B cell (primary cell): ENCODE measurements at regions not wholly inside any gene's neighbourhood (a gene's known extent, or its start where the extent isn't known, plus 50 kb on each side); places are given as distances from the start of the nearest gene placed in this dataset.

Experiments used
- CTCF ChIP-seq: fragments of 200-600 bp; IDR thresholded peaks from one replicate; pipeline ENCODE4 v1.8.0; 2022; ENCODE audit warnings: antibody characterized with exemption, mild to moderate bottlenecking
- EZH2 ChIP-seq: IDR thresholded peaks from 2 replicates; pipeline ENCODE4 v1.6.1; 2012; ENCODE audit warnings: borderline replicate concordance, low read depth, mild to moderate bottlenecking, moderate library complexity, low read length; ENCODE audit not compliant: insufficient read depth, poor library complexity, severe bottlenecking

GRCh38 chr4:178293601-178294000 is 851.4 kb upstream of the AGA start:
- TF ChIP-seq CTCF (no peak), EZH2 (no peak)
